ENCODE measurements at regions not wholly inside any gene's neighbourhood (a gene's known extent, or its start where the extent isn't known, plus 50 kb on each side); places are given as distances from the start of the nearest gene placed in this dataset.
A peak's percentile ranks its signal among the peaks of the same experiment; 100 is the strongest.

GRCh38 chr10:121288011-121288410 is 310.2 kb downstream of the FGFR2 start:
- H3K27ac Mint-ChIP-seq = no peak overlapping the region
- peaks cover 35% of the 10 kb centered on the region for H3K4me1 Mint-ChIP-seq
- no peak overlapping the region for H3K4me3 Mint-ChIP-seq
- H3K9me3 Mint-ChIP-seq = no peaks in the 10 kb centered on the region
- no peak for TF ChIP-seq CTCF (IDR thresholded peaks at IDR 0.05; ENCODE audit: unreplicated experiment in 3 of 3)
- H3K36me3 Mint-ChIP-seq (ENCODE audit: low read depth) = no peaks in the 10 kb centered on the region
- peaks cover 28% of the 10 kb centered on the region for H3K27me3 Mint-ChIP-seq (ENCODE audit: low read depth)

DNA sequence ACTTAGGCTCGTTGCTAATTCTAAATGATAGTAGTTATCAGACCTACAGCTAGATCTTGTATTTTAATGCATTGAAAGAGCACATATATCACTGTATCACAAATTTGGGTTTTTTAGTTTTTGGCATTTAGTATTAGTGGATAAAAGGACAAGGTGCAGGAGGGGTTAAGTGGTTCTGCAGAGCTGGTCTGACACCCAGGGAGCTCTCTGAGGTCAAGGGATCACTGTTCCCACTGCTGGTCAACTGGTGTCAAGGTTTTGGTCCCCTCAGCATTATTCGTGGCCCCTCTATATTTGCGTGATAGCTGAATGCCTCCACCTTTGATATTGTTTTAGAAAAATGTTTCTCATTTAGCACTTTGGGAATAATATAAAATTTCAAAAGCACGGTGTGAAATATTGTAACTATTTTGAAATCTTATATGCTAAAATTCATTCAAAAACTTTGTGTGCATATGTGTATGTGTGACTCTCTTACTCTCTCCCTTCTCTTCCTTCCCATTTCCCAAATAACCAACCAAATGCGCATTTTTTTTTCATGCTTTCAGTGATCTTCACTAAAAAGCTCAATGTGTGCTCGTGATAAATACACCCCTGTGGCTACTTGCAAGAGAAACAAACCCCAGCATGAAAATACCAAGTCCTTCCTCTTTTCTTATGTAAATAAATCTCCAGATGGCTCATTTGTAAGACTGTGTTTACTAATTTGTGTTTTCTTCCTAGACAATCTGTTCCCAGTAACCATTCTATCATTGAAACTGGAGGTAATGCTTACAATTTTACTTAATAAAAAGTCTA is 309.2 kb downstream of the FGFR2 start:
- no peak overlapping the region for H3K27ac Mint-ChIP-seq
- no peak for TF ChIP-seq CTCF (IDR thresholded peaks at IDR 0.05; ENCODE audit: unreplicated experiment in 3 of 3)

GRCh38 chr10:121289800-121290199 is 308.4 kb downstream of the FGFR2 start:
- TF ChIP-seq CTCF (IDR thresholded peaks at IDR 0.05; ENCODE audit: unreplicated experiment in 3 of 3) = no peak
- Mint-ChIP-seq H3K9me3 (no peaks in the 10 kb centered on the region), H3K4me1 (peaks cover 30% of the 10 kb centered on the region), H3K27ac (no peak overlapping the region), H3K36me3 (ENCODE audit: low read depth) (no peaks in the 10 kb centered on the region), H3K27me3 (ENCODE audit: low read depth) (peaks cover 33% of the 10 kb centered on the region), H3K4me3 (no peak overlapping the region)

More for the DNA sequence above, 309.2 kb downstream of the FGFR2 start:
- Mint-ChIP-seq H3K4me1 (peaks cover 35% of the 10 kb centered on the region), H3K36me3 (ENCODE audit: low read depth) (no peaks in the 10 kb centered on the region), H3K9me3 (no peaks in the 10 kb centered on the region), H3K4me3 (no peak overlapping the region), H3K27me3 (ENCODE audit: low read depth) (peaks cover 32% of the 10 kb centered on the region)

DNA sequence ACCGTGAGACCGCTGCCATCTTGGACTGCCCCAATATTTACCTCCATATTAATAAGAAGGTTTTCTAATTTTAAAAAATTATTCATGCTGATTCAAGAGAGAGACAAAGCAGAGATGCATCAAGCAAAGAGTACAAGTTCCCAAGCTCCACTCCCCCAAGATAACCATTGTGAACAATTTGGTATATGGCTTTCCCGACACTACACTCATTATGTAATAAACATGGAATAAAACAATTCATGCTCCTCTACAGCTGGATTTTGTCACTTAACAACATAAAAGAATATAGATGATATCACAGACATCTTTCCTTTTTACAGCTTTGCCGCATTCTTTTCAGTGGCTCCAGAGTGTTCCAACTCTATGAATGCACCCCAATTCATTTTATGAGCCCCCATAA is 307.6 kb downstream of the FGFR2 start:
- no peak overlapping the region for H3K27ac Mint-ChIP-seq
- H3K4me3 Mint-ChIP-seq = no peak overlapping the region
- H3K4me1 Mint-ChIP-seq = peaks cover 21% of the 10 kb centered on the region
- no peaks in the 10 kb centered on the region for H3K36me3 Mint-ChIP-seq (ENCODE audit: low read depth)
- H3K27me3 Mint-ChIP-seq (ENCODE audit: low read depth) = peaks cover 33% of the 10 kb centered on the region
- H3K9me3 Mint-ChIP-seq = no peaks in the 10 kb centered on the region
- TF ChIP-seq CTCF (IDR thresholded peaks at IDR 0.05; ENCODE audit: unreplicated experiment in 3 of 3) = no peak

GRCh38 chr10:121291376-121291775 is 306.9 kb downstream of the FGFR2 start:
- Mint-ChIP-seq H3K27me3 (ENCODE audit: low read depth) (peaks cover 33% of the 10 kb centered on the region), H3K9me3 (no peaks in the 10 kb centered on the region), H3K4me1 (peaks cover 17% of the 10 kb centered on the region), H3K27ac (no peak overlapping the region), H3K36me3 (ENCODE audit: low read depth) (no peaks in the 10 kb centered on the region), H3K4me3 (no peak overlapping the region)
- TF ChIP-seq CTCF (IDR thresholded peaks at IDR 0.05; ENCODE audit: unreplicated experiment in 3 of 3) = no peak

DNA sequence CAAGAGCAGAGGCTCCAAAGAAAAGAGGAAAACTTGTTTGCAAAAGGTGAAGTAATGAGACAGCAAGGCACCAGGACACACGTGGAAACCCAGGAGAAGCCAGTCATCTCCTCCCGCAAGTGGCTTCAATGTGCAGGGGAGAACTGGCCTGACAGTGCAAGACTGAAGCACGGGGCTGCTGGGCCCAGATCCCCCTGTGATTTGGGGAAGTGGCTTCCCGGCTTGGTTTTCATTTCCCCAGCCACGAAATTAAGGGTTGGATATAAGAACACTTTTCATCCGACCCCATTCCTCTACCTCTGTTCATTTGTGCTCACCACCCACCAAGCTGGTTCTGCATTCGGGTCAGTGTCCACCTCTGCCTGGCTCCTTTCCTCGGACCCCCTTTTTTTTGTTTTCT is 306.4 kb downstream of the FGFR2 start:
- Mint-ChIP-seq H3K9me3 (no peaks in the 10 kb centered on the region), H3K4me1 (peaks cover 17% of the 10 kb centered on the region), H3K27ac (peak overlapping the region in 1 of 3 experiments; percentile 37), H3K36me3 (ENCODE audit: low read depth) (no peaks in the 10 kb centered on the region), H3K27me3 (ENCODE audit: low read depth) (peaks cover 33% of the 10 kb centered on the region), H3K4me3 (no peak overlapping the region)
- TF ChIP-seq CTCF (IDR thresholded peaks at IDR 0.05; ENCODE audit: unreplicated experiment in 3 of 3) = no peak

Measured in nephron (organoid).